IMR-90 (cell line): ENCODE measurements at regions not wholly inside any gene's neighbourhood (a gene's known extent, or its start where the extent isn't known, plus 50 kb on each side); places are given as distances from the start of the nearest gene placed in this dataset.

Source experiments
- ATAC-seq: fragments of 200-7000 bp; cut with Tn5 transposase; 2 replicates; pipeline ENCODE4 v1.9.1; 2020; ENCODE audit warnings: low read depth, mild to moderate bottlenecking, moderate library complexity
- BruUV-seq: library from RNA; stranded (reverse); fragments of 400-500 nt; replicated peaks from 2 replicates; lab custom pipeline; 2021; lab: Mats Ljungman, UMichigan
- CTCF ChIA-PET: fragments of 300-600 bp; formaldehyde crosslinking; extraction: SDS; loops from one replicate; lab custom pipeline; 2021; ENCODE audit warnings: antibody characterized with exemption; lab: Yijun Ruan, JAX
- POLR2A ChIA-PET: fragments of 300-600 bp; sonication (Branson Sonifier 250); formaldehyde crosslinking; loops from one replicate; lab custom pipeline; 2022; ENCODE audit warnings: antibody characterized with exemption; ENCODE audit not compliant: unreplicated experiment; lab: Charles Lee
- DNase-seq: peaks from one replicate; pipeline ENCODE4 v3.0.0; 2013
- H2AFZ ChIP-seq: replicated peaks from 2 replicates; pipeline ENCODE3; 2013; ENCODE audit warnings: low read length, mild to moderate bottlenecking; ENCODE audit not compliant: poor library complexity
- H2AK5ac ChIP-seq: 2 replicates; pipeline ENCODE4 v1.6.1; 2013; ENCODE audit warnings: low read depth, low read length, inconsistent platforms
- H2AK9ac ChIP-seq: replicated peaks from 2 replicates; pipeline ENCODE3; 2013; ENCODE audit warnings: mild to moderate bottlenecking, low read depth, low read length, moderate library complexity; ENCODE audit not compliant: poor library complexity
- H2BK120ac ChIP-seq: 2 replicates; pipeline ENCODE4 v1.6.1; 2013; ENCODE audit warnings: low read depth, low read length, inconsistent platforms
- H2BK15ac ChIP-seq: 3 replicates; pipeline ENCODE4 v1.6.1; 2013; ENCODE audit warnings: low read depth, low read length, inconsistent platforms
- H2BK20ac ChIP-seq: 2 replicates; pipeline ENCODE4 v1.6.1; 2013; ENCODE audit warnings: low read depth, mild to moderate bottlenecking, inconsistent platforms, low read length, moderate library complexity
- H2BK5ac ChIP-seq: 2 replicates; pipeline ENCODE4 v1.6.1; 2013; ENCODE audit warnings: mild to moderate bottlenecking, low read depth, low read length, inconsistent platforms; ENCODE audit not compliant: poor library complexity, severe bottlenecking
- H3K14ac ChIP-seq: replicated peaks from 2 replicates; pipeline ENCODE4 v1.6.1; 2013; ENCODE audit warnings: low read depth, low read length, inconsistent platforms
- H3K18ac ChIP-seq: 2 replicates; pipeline ENCODE4 v1.6.1; 2013; ENCODE audit warnings: low read depth, low read length, control low read depth
- H3K23ac ChIP-seq: 2 replicates; pipeline ENCODE4 v1.6.1; 2013; ENCODE audit warnings: low read depth, low read length, inconsistent platforms
- H3K27ac ChIP-seq: 2 replicates; pipeline ENCODE4 v1.5.1; 2013; ENCODE audit warnings: mild to moderate bottlenecking, control low read depth, low read length; ENCODE audit not compliant: insufficient read depth
- H3K27me3 ChIP-seq: 2 replicates; pipeline ENCODE4 v1.6.1; 2013; ENCODE audit warnings: low read length; ENCODE audit not compliant: control insufficient read depth, insufficient read depth
- H3K36me3 ChIP-seq: 2 replicates; pipeline ENCODE4 v1.6.1; 2013; ENCODE audit warnings: low read length, mixed read lengths; ENCODE audit not compliant: control insufficient read depth, insufficient read depth
- H3K4ac ChIP-seq: 2 replicates; pipeline ENCODE4 v1.6.1; 2013; ENCODE audit warnings: low read depth, low read length, inconsistent platforms
- H3K4me1 ChIP-seq: 2 replicates; pipeline ENCODE4 v1.6.1; 2013; ENCODE audit warnings: low read length, mixed read lengths; ENCODE audit not compliant: control insufficient read depth, insufficient read depth
- H3K4me2 ChIP-seq: 2 replicates; pipeline ENCODE4 v1.6.1; 2013; ENCODE audit warnings: low read depth, mild to moderate bottlenecking, control low read depth, low read length, moderate library complexity
- H3K4me3 ChIP-seq: 2 replicates; pipeline ENCODE4 v1.5.1; 2013; ENCODE audit warnings: low read depth, mild to moderate bottlenecking, control low read depth, low read length, moderate library complexity; ENCODE audit not compliant: insufficient read depth
- H3K56ac ChIP-seq: 2 replicates; pipeline ENCODE4 v1.6.1; 2013; ENCODE audit warnings: low read length, inconsistent platforms; ENCODE audit not compliant: insufficient read depth; ENCODE audit errors: extremely low read depth
- H3K79me1 ChIP-seq, 2 experiments: 2 replicates each; pipeline ENCODE4 v1.6.1; 2013; ENCODE audit warnings: low read length in 2 of 2, inconsistent platforms in 1 of 2, low read depth in 1 of 2
- H3K9ac ChIP-seq: 2 replicates; pipeline ENCODE4 v1.6.1; 2013; ENCODE audit warnings: low read depth, low read length, control low read depth
- H3K9me1 ChIP-seq: 2 replicates; pipeline ENCODE4 v1.6.1; 2013; ENCODE audit warnings: low read length, inconsistent platforms; ENCODE audit not compliant: insufficient read depth
- H3K9me3 ChIP-seq: 2 replicates; pipeline ENCODE4 v1.6.1; 2013; ENCODE audit warnings: low read length; ENCODE audit not compliant: control insufficient read depth, insufficient read depth
- H4K20me1 ChIP-seq: 2 replicates; pipeline ENCODE4 v1.6.1; 2013; ENCODE audit warnings: low read length, inconsistent platforms; ENCODE audit not compliant: insufficient read depth
- H4K5ac ChIP-seq: 2 replicates; pipeline ENCODE4 v1.6.1; 2013; ENCODE audit warnings: mild to moderate bottlenecking, low read depth, low read length, control low read depth
- H4K8ac ChIP-seq, 2 experiments: 2 replicates each; pipeline ENCODE4 v1.6.1; 2013; ENCODE audit warnings: low read depth in 2 of 2, low read length in 2 of 2, control low read depth in 1 of 2, inconsistent platforms in 1 of 2
- H4K91ac ChIP-seq: 2 replicates; pipeline ENCODE4 v1.6.1; 2013; ENCODE audit warnings: low read depth, low read length, inconsistent platforms; ENCODE audit not compliant: insufficient read depth
- CEBPB ChIP-seq: IDR thresholded peaks from 2 replicates; pipeline ENCODE4 v1.6.1; 2012; ENCODE audit warnings: low read depth, low read length, improper control_type of control experiment
- CHD1 ChIP-seq: IDR thresholded peaks from 2 replicates; pipeline ENCODE4 v1.6.1; 2012; ENCODE audit warnings: low read depth, low read length, improper control_type of control experiment
- ELK1 ChIP-seq: fragments of 150-350 bp; IDR thresholded peaks from 2 replicates; pipeline ENCODE4 v1.6.1; 2016; ENCODE audit warnings: low read depth, mild to moderate bottlenecking, low read length, moderate library complexity, borderline replicate concordance
- MAFK ChIP-seq: IDR thresholded peaks from 2 replicates; pipeline ENCODE4 v1.6.1; 2012; ENCODE audit warnings: low read depth, low read length, improper control_type of control experiment
- MAZ ChIP-seq: IDR thresholded peaks from 2 replicates; pipeline ENCODE4 v1.6.1; 2012; ENCODE audit warnings: low read depth, mild to moderate bottlenecking, low read length, improper control_type of control experiment, moderate library complexity, borderline replicate concordance
- RAD21 ChIP-seq: IDR thresholded peaks from 2 replicates; pipeline ENCODE4 v1.6.1; 2012; ENCODE audit warnings: low read length, improper control_type of control experiment
- RCOR1 ChIP-seq: IDR thresholded peaks from 2 replicates; pipeline ENCODE4 v1.6.1; 2012; ENCODE audit warnings: mild to moderate bottlenecking, low read length, improper control_type of control experiment; ENCODE audit not compliant: insufficient replicate concordance
- WGBS, 2 experiments: methylation state at CpG; one replicate each; pipeline versions ENCODE4 v1.1.5 to v1.1.7; 2013; ENCODE audit warnings: missing lambda C conversion rate in 2 of 2; ENCODE audit not compliant: insufficient read length in 1 of 2; ENCODE audit errors: extremely low coverage in 2 of 2; 5-methylcytosine and 5-hydroxymethylcytosine counted together
- dilution Hi-C: fragments of 300-500 bp; cut with HindIII; formaldehyde crosslinking; loops from one replicate; pipeline ENCODE4 v1.14.3; 2018; ENCODE audit warnings: low sequenced_read_pairs; ENCODE audit not compliant: unreplicated experiment
- in situ Hi-C: fragments of 300-500 bp; cut with MboI; formaldehyde crosslinking; loops from 3 replicates; pipeline ENCODE4 v1.14.3; 2019; ENCODE audit warnings: low sequenced_read_pairs, inconsistent platforms, mixed read lengths
- intact Hi-C: fragments of 100-400 bp; cut with micrococcal nuclease; formaldehyde crosslinking; loops from 2 replicates; pipeline ENCODE4 v1.10.0; 2022

DNA sequence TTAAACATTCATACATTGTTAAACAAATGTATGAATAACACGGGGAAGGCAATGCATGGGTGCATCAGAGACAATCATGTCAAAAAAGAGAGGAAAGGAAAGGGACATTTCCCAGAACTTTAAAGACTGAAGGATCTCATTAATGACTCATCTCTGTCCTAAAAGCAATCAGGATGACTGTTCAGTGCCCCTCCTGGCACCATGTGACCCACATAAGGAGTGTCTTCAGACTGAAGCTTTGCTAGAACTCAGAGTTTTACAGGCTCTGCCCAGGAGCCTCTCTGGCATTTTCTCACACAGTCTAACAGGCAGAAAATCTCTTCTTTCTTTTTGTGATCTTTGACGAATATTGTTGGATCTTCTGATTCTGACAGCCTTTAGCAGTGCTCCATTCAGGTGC, 315.3 kb downstream of the OTUD1 start:
- Histone ChIP-seq H4K5ac (no peak overlapping the region), H3K14ac (no peak overlapping the region), H3K4me1 (no peaks in the 10 kb centered on the region), H3K27me3 (no peaks in the 10 kb centered on the region), H3K9ac (no peak overlapping the region), H3K27ac (no peak overlapping the region), H2AFZ (no peak overlapping the region), H3K56ac (no peak overlapping the region), H3K23ac (no peak overlapping the region), H3K4me3 (no peak overlapping the region), H4K20me1 (no peaks in the 10 kb centered on the region), H3K9me3 (peaks cover 8% of the 10 kb centered on the region), H3K4ac (no peak overlapping the region), H3K9me1 (no peaks in the 10 kb centered on the region), H2BK120ac (no peak overlapping the region), H2BK15ac (no peak overlapping the region), H2BK5ac (no peak overlapping the region), H4K8ac (no peak overlapping the region), H3K36me3 (no peaks in the 10 kb centered on the region), H3K18ac (no peak overlapping the region), H2BK20ac (no peak overlapping the region), H2AK9ac (no peak overlapping the region), H4K91ac (no peak overlapping the region), H2AK5ac (no peak overlapping the region), H3K4me2 (no peak overlapping the region), H3K79me1 (no peaks in the 10 kb centered on the region)
- intact Hi-C loops = no loop called here
- ATAC-seq = no peak
- DNase-seq = no peak
- TF ChIP-seq ELK1 (no peak), CEBPB (no peak), MAFK (no peak), CHD1 (no peak), MAZ (no peak), RCOR1 (no peak), RAD21 (no peak)
- WGBS, 2 experiments = 20% methylated on average over 1 of the region's 2 CpGs; no CpG with 5 or more reads in 1 of the 2 experiments
- no TSS peak for BruUV-seq
- ChIA-PET POLR2A (no interaction called here), CTCF (no interaction called here)
- in situ Hi-C loops = no loop called here
- dilution Hi-C loops = no loop called here
